HepG2 (cell line): ENCODE measurements at regions not wholly inside any gene's neighbourhood (a gene's known extent, or its start where the extent isn't known, plus 50 kb on each side); places are given as distances from the start of the nearest gene placed in this dataset.

ENCODE experiments used
- CTCF ChIP-seq: sonication (generic); formaldehyde crosslinking; IDR thresholded peaks from 2 replicates; pipeline ENCODE4 v1.5.0; 2020; ENCODE audit warnings: mild to moderate bottlenecking, missing genetic modification reagents, moderate library complexity
- ELF4 ChIP-seq: sonication (generic); formaldehyde crosslinking; IDR thresholded peaks from 2 replicates; pipeline ENCODE4 v1.5.0; 2020; ENCODE audit warnings: missing genetic modification reagents, mild to moderate bottlenecking, moderate library complexity, borderline replicate concordance
- EP300 ChIP-seq, 3 experiments: sonication (generic) in 1 of 3; formaldehyde crosslinking in 1 of 3; IDR thresholded peaks; 2 replicates each; pipeline versions ENCODE4 v1.5.1 to v1.6.1; 2011 to 2020; ENCODE audit warnings: low read depth in 2 of 3, low read length in 2 of 3, borderline replicate concordance in 1 of 3, improper control_type of control experiment in 1 of 3, mild to moderate bottlenecking in 1 of 3, missing genetic modification reagents in 1 of 3, moderate library complexity in 1 of 3
- KDM4B ChIP-seq: sonication (generic); formaldehyde crosslinking; IDR thresholded peaks from 2 replicates; pipeline ENCODE4 v1.4.0; 2020; ENCODE audit warnings: missing genetic modification reagents
- MYC ChIP-seq: sonication (generic); formaldehyde crosslinking; IDR thresholded peaks from 2 replicates; pipeline ENCODE4 v1.9.0; 2021; ENCODE audit warnings: missing genetic modification reagents, borderline replicate concordance
- NCOR1 ChIP-seq: fragments of 200-600 bp; sonication (generic); IDR thresholded peaks from 2 replicates; pipeline ENCODE4 v1.7.0; 2017; ENCODE audit warnings: antibody characterized with exemption, low read length, borderline replicate concordance
- NR1H2 ChIP-seq: sonication (generic); formaldehyde crosslinking; IDR thresholded peaks from 2 replicates; pipeline ENCODE4 v1.8.1; 2022; ENCODE audit warnings: low read depth, missing genetic modification reagents, borderline replicate concordance
- PREB ChIP-seq: sonication (generic); formaldehyde crosslinking; IDR thresholded peaks from 2 replicates; pipeline ENCODE4 v1.4.0; 2020; ENCODE audit warnings: missing genetic modification reagents
- ZFX ChIP-seq: sonication (generic); formaldehyde crosslinking; IDR thresholded peaks from 2 replicates; pipeline ENCODE4 v1.4.0; 2020; ENCODE audit warnings: mild to moderate bottlenecking, low read depth, missing genetic modification reagents, moderate library complexity

- TF ChIP-seq PREB (CRISPR knock-in tag) (no peak), KDM4B (CRISPR knock-in tag) (no peak), NR1H2 (CRISPR knock-in tag) (no peak), MYC (CRISPR knock-in tag) (no peak), NCOR1 (no peak), CTCF (CRISPR knock-in tag) (no peak), EP300 (IDR thresholded peaks at IDR 0.05; ENCODE audit: low read depth in 2 of 2, low read length in 2 of 2) (no peak), EP300 (CRISPR knock-in tag; IDR thresholded peaks at IDR 0.05; ENCODE audit: borderline replicate concordance) (no peak), ZFX (CRISPR knock-in tag) (no peak), ELF4 (CRISPR knock-in tag) (no peak)
These were observed 111.7 kb upstream of the MAF start for GRCh38 chr16:79712276-79712675.
